H1 (cell line): ENCODE measurements at regions not wholly inside any gene's neighbourhood (a gene's known extent, or its start where the extent isn't known, plus 50 kb on each side); places are given as distances from the start of the nearest gene placed in this dataset.

Experiments used
- BACH1 ChIP-seq: IDR thresholded peaks from 2 replicates; pipeline ENCODE4 v1.6.1; 2012; ENCODE audit warnings: low read length, improper control_type of control experiment
- GABPA ChIP-seq: IDR thresholded peaks from 2 replicates; pipeline ENCODE4 v1.6.1; 2011; ENCODE audit warnings: mild to moderate bottlenecking, low read length, moderate library complexity, borderline replicate concordance; ENCODE audit not compliant: insufficient read depth
- MAFK ChIP-seq: IDR thresholded peaks from 2 replicates; pipeline ENCODE4 v1.6.1; 2012; ENCODE audit warnings: low read depth, mild to moderate bottlenecking, improper control_type of control experiment, low read length
- YY1 ChIP-seq: IDR thresholded peaks from 2 replicates; pipeline ENCODE4 v1.6.1; 2011; ENCODE audit warnings: low read depth, mild to moderate bottlenecking, low read length
- TF ChIP-seq, protein P1 (sequence below): fragments of 300-600 bp; sonication (generic); IDR thresholded peaks from 2 replicates; pipeline ENCODE4 v1.7.1; 2012; ENCODE audit warnings: low read length, moderate library complexity, mild to moderate bottlenecking, inconsistent platforms; ENCODE audit not compliant: insufficient replicate concordance
- TF ChIP-seq, protein P2 (sequence below), 3 experiments: IDR thresholded peaks; 1 replicate in 2 of 3; 2 replicates in 1 of 3; pipeline versions ENCODE4 v1.5.1 to v1.6.1; 2011; ENCODE audit warnings: low read length in 3 of 3, mild to moderate bottlenecking in 3 of 3, inconsistent platforms in 2 of 3, low read depth in 1 of 3, moderate library complexity in 1 of 3; ENCODE audit not compliant: insufficient read depth in 1 of 3; ENCODE audit errors: control extremely low read depth in 1 of 3

DNA sequence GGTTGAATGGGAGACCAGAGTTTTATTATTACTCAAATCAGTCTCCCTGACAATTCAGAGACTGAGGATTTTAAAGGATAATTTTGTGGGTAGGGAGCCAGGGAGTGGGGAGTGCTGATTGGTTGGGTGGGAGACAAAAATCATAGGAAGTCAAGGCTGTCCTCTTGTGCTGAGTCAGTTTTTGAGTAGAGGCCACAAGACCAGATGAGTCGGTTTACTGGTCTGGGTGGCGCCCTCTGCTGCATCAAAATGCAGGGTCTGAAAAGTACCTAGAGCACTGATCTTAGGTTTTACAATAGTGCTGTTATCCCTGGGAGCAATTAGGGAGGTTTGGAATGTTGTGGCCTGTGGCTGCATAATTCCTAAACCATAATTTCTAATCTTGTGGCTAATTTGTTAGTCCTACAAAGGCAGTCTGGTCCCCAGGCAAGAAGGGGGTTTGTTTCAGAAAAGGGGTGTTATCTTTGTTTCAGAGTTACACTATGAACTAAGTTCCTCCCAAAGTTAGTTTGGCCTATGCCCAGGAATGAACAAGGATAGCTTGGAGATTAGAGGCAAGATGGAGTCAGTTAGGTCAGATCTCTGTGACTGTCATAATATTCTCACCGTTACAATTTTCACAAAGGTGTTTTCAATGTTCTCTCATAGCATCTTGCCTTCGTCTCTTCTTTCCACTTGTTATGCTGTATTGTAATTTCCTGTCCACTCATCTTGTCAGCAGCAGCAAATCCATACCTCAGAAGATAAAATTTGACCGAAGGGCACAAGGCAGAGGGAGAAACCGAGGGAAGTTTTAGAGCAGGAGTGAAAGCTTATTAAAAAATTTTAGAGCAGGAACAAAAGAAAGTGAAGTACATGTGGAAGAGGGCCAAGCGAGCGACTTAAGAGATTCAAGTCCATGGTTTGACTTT is 59.2 kb upstream of the CLINT1 start (continued):
- TF ChIP-seq, protein P1, sequence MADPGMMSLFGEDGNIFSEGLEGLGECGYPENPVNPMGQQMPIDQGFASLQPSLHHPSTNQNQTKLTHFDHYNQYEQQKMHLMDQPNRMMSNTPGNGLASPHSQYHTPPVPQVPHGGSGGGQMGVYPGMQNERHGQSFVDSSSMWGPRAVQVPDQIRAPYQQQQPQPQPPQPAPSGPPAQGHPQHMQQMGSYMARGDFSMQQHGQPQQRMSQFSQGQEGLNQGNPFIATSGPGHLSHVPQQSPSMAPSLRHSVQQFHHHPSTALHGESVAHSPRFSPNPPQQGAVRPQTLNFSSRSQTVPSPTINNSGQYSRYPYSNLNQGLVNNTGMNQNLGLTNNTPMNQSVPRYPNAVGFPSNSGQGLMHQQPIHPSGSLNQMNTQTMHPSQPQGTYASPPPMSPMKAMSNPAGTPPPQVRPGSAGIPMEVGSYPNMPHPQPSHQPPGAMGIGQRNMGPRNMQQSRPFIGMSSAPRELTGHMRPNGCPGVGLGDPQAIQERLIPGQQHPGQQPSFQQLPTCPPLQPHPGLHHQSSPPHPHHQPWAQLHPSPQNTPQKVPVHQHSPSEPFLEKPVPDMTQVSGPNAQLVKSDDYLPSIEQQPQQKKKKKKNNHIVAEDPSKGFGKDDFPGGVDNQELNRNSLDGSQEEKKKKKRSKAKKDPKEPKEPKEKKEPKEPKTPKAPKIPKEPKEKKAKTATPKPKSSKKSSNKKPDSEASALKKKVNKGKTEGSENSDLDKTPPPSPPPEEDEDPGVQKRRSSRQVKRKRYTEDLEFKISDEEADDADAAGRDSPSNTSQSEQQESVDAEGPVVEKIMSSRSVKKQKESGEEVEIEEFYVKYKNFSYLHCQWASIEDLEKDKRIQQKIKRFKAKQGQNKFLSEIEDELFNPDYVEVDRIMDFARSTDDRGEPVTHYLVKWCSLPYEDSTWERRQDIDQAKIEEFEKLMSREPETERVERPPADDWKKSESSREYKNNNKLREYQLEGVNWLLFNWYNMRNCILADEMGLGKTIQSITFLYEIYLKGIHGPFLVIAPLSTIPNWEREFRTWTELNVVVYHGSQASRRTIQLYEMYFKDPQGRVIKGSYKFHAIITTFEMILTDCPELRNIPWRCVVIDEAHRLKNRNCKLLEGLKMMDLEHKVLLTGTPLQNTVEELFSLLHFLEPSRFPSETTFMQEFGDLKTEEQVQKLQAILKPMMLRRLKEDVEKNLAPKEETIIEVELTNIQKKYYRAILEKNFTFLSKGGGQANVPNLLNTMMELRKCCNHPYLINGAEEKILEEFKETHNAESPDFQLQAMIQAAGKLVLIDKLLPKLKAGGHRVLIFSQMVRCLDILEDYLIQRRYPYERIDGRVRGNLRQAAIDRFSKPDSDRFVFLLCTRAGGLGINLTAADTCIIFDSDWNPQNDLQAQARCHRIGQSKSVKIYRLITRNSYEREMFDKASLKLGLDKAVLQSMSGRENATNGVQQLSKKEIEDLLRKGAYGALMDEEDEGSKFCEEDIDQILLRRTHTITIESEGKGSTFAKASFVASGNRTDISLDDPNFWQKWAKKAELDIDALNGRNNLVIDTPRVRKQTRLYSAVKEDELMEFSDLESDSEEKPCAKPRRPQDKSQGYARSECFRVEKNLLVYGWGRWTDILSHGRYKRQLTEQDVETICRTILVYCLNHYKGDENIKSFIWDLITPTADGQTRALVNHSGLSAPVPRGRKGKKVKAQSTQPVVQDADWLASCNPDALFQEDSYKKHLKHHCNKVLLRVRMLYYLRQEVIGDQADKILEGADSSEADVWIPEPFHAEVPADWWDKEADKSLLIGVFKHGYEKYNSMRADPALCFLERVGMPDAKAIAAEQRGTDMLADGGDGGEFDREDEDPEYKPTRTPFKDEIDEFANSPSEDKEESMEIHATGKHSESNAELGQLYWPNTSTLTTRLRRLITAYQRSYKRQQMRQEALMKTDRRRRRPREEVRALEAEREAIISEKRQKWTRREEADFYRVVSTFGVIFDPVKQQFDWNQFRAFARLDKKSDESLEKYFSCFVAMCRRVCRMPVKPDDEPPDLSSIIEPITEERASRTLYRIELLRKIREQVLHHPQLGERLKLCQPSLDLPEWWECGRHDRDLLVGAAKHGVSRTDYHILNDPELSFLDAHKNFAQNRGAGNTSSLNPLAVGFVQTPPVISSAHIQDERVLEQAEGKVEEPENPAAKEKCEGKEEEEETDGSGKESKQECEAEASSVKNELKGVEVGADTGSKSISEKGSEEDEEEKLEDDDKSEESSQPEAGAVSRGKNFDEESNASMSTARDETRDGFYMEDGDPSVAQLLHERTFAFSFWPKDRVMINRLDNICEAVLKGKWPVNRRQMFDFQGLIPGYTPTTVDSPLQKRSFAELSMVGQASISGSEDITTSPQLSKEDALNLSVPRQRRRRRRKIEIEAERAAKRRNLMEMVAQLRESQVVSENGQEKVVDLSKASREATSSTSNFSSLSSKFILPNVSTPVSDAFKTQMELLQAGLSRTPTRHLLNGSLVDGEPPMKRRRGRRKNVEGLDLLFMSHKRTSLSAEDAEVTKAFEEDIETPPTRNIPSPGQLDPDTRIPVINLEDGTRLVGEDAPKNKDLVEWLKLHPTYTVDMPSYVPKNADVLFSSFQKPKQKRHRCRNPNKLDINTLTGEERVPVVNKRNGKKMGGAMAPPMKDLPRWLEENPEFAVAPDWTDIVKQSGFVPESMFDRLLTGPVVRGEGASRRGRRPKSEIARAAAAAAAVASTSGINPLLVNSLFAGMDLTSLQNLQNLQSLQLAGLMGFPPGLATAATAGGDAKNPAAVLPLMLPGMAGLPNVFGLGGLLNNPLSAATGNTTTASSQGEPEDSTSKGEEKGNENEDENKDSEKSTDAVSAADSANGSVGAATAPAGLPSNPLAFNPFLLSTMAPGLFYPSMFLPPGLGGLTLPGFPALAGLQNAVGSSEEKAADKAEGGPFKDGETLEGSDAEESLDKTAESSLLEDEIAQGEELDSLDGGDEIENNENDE, result no peak
- TF ChIP-seq MAFK, result peak; percentile 95
- peak; percentile 99 for TF ChIP-seq BACH1
- no peak for TF ChIP-seq GABPA
- TF ChIP-seq, protein P2, sequence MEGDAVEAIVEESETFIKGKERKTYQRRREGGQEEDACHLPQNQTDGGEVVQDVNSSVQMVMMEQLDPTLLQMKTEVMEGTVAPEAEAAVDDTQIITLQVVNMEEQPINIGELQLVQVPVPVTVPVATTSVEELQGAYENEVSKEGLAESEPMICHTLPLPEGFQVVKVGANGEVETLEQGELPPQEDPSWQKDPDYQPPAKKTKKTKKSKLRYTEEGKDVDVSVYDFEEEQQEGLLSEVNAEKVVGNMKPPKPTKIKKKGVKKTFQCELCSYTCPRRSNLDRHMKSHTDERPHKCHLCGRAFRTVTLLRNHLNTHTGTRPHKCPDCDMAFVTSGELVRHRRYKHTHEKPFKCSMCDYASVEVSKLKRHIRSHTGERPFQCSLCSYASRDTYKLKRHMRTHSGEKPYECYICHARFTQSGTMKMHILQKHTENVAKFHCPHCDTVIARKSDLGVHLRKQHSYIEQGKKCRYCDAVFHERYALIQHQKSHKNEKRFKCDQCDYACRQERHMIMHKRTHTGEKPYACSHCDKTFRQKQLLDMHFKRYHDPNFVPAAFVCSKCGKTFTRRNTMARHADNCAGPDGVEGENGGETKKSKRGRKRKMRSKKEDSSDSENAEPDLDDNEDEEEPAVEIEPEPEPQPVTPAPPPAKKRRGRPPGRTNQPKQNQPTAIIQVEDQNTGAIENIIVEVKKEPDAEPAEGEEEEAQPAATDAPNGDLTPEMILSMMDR (IDR thresholded peaks at IDR 0.05; ENCODE audit: control extremely low read depth in 1 of 3, insufficient read depth in 1 of 3, low read depth in 1 of 3, low read length in 3 of 3), result peak; percentile 57 to 83 (median 74)
- TF ChIP-seq YY1, result 0 out of 2 replicates have a peak, but pooled peaks have one; percentile 32
